NCI-H187 (cell line): ENCODE measurements at regions not wholly inside any gene's neighbourhood (a gene's known extent, or its start where the extent isn't known, plus 50 kb on each side); places are given as distances from the start of the nearest gene placed in this dataset.

Experiments
- DNase-seq, 2 experiments: peaks; one replicate each; lab custom pipeline; 2025; lab: John Stamatoyannopoulos, UW

- no peak for DNase-seq
These were observed 117.8 kb downstream of the FOXA2 start for GRCh38 chr20:22466447-22467171.

DNA sequence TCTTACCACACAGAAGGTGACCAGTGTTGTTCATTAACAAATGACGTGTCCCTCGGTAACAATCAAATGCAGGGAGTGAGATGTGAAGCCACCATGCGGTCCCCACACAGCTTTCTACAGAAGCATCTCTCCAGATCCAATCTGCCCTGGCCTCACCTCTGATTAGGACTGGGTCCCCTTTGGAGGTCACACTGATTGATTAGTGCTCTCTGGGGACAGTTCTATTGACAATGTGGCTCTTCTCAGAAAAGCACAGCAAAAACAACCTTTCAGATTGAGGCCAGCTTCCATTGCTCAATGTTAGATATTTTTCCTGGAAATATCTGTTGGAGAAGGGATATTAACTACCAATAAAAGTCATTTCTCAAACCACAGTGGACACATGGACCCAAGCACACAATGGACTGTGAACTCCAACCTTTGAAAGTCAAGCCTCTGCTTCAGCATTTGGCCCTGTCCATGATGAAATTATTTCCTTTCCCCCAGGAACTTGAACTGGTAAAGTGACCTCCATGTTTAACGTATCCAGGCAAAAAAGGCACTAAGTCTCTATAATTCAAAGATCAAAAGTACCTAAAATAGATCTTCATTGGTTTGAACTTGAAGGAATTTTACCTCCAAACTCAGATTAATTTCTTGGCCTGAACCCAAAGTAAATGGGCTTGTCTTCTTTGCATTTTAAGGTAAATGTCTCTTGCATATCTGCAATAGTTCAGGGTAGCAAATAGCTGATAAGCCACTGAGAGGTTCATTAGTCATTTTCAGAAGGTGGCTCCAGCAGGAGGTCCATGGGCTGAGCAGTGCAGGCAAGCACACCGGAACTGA, 118.5 kb downstream of the FOXA2 start:
- no peak for DNase-seq

- no peak for DNase-seq
These were observed 119.9 kb downstream of the FOXA2 start for GRCh38 chr20:22464312-22465003.

DNA sequence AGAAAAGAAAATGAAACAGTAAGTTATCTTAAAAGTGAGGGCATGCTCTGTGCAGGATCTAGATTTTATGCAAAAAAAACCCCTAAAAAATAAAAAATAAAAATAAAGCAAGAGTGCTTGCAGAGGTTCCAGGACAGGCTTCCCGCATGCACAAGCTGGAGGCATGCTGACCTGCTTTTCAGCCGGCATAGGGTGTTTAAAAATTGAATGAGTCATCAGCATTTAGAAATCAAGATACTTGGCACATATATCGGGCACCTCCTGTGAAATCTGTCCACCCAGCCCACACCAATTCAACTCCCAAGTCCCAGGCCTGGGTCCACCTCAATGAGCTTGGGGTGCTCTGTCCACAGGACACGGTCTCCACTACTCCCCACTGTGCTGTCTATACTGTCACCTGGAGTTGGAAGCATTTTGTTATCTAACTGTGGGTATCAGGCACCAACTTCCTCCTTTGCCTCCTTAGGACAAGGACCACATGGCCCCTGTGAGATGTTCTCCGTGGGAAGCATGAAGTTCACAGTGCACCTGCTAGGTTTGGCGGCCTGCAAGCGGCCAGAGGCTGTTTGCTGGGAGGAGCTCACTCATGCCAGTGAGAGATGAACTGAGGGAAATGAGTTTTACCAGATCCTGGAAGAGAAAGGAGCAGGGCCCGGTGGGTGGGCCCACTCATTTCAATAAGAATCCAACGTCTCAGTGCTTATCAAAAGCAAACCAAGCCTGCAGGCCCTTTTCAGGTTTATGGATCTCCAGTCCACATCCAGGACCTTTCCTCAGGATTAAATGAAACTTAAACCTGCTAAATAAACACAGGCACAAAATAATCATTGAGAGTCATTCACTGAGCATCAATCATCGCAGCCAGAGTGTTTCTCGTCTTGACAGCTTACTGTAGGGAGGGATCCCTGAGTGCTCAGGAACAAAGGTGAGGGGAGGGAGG, 121.1 kb downstream of the FOXA2 start:
- DNase-seq = peak; percentile 62 to 72

- no peak for DNase-seq
These were observed 123.6 kb downstream of the FOXA2 start for GRCh38 chr20:22460803-22461202.

- no peak for DNase-seq
These were observed 124.1 kb downstream of the FOXA2 start for GRCh38 chr20:22460231-22460630.

GRCh38 chr20:22459754-22460153, 124.6 kb downstream of the FOXA2 start:
- no peak for DNase-seq

DNA sequence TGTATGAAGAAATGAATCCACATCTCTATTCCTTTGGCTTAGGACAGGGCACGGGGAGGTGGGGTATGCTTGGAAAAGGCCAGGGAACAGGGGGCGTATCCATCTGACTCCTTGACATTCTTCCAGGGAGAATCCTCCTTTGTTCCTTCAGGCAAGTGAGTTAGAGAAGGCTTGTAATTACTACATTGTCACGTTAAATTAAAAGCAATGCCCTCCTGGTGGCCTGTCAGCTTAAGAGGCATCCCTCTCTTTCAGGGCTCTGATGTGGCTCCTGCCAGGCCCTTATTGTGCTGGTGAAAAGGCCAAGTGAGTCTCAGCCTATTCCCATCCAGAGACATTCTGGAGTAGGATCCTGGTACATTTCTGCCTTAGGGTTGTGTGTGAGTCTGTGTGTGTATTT, 128.3 kb downstream of the FOXA2 start:
- DNase-seq = no peak

- DNase-seq = no peak
These were observed 129.1 kb downstream of the FOXA2 start for GRCh38 chr20:22455259-22455658.

- no peak for DNase-seq
These were observed 130.9 kb downstream of the FOXA2 start for GRCh38 chr20:22453244-22454080.

DNA sequence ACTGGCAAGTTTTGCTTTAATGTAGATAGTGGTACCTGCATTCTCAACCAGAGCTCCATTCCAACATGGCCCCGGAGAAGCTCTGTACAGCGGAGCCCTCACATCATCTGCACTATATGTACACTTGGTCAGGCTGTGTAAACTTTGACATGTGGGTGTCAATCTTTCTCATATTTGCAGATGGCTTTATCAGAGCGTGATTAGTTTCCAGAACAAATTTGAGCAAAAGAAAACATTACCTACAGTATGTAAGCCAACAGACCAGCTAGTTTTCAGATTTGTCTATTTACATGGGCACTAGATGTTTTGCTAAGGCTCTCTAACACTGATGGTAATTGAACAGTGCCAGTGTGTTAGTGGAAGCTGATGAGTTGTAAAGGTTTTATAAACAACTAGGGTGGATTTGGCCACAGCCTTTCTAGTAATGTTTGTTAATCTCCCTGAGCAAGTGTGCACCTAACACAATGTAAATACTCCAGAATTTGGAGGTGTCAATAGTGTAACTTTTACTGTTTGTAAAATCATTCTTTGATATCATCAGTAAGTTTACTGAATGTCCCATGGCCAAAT, 131.8 kb downstream of the FOXA2 start:
- DNase-seq = no peak

- DNase-seq = no peak
These were observed 133.8 kb downstream of the FOXA2 start for GRCh38 chr20:22450537-22450936.

DNA sequence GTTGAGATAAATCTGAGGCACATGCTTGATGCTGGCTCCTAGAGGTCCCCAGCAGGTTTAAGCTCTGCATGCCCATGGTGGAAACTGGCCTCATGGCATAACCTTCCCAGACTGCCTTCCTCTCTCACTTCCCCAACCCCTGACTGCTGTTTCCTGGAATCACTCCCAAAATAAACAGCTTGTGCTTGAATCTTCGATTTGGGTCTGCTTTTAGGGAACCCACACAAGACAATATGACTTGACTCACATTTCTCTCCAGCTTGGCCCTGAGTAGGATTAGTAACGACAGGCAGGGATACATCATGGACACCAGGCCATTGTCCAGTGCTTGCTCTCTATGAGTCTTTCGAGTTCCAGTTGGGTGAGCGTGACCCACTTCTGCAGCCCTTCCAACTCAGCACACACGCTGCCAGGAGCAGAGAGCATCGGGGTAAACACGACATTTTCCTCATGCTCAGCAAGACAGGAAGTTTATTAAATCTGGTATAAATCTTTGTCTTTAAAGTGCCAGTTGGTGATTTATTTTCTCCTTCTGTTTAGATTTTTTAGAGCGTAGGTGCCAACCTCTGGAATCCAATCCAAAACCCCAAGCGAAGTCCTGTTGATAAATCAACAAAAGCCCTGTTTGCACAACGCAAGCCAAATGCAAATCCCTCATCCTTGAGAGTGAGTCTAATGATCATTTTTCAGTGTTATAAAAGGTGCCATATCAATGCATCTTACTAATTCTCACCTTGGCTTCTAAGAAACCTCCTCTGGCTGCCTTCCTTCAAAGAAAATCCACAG, 135.0 kb downstream of the FOXA2 start:
- DNase-seq = no peak

DNA sequence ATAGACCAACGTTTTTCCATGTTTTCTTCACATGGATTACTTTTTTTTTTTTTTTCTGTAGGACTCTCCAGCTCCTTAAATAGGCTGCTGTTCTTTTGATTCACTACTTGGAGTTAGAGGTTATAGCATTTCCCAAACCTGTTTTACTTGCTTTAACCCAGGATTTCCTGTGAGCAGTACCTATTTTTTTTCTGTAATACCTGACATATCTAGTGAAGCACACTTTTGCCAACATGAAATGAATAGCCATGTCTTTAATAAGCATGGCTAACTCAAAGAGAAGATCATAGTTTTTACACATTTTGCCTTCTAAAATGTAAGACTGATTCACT, 137.0 kb downstream of the FOXA2 start:
- no peak for DNase-seq

DNA sequence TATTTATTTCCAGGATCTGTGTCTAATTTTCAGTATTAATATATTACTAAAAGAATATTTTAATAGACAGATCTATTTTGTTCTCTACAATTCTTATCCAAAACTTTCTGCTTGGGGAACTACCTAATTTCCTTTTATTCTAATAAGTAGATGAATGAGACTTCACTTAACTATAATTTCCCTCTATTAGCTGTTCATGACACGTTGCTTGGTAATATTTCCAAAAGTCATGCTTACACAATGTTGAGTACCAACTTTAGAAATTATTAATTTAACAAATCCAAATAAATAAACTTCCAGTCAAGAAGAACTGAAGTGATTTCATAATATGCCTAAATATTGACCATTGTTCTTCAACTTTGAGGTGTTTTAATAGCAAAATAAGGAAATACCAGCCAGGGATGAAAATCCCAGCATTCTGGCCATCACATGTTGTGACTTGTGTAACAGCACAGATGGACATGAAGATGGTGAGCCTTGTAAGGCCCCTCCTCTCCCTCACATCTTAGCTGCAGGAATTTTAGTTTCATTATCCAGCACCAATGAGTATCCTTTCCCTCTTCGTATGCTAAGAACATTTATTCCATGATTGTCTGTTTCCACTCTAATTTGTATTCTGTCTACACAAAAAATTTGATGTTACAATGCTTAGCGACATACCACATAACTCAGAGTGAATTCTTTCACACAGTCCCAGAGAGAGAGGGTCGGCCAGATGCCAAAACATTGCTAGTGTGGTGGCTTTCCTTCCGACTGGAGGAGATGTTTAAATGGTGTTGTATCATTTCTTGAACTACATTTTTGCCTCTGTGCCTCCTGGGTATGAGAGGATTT, 137.5 kb downstream of the FOXA2 start:
- DNase-seq = no peak

- no peak for DNase-seq
These were observed 142.1 kb downstream of the FOXA2 start for GRCh38 chr20:22442318-22442717.

- DNase-seq = no peak
These were observed 145.4 kb downstream of the FOXA2 start for GRCh38 chr20:22438926-22439325.

GRCh38 chr20:22438346-22438745, 146.0 kb downstream of the FOXA2 start:
- DNase-seq = no peak

DNA sequence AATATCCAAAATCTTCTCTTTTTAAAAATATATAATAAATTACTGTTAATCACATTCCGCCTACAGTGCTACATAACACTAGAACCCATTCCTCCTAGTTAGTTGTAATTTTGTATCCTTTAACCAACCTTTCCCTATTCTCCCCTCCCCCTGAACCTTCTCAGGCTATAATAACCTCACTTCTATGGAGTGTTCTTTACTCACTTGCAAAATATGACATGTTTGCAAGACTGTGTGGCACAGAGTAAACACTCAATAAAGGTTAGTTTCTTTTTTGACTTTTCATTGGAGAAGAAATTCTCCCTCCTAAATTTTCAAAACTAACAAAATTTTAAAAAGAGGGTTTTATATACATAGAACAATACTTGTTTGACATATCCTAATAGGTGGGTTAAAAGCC, 147.0 kb downstream of the FOXA2 start:
- DNase-seq = no peak
